ENCODE measurements at regions not wholly inside any gene's neighbourhood (a gene's known extent, or its start where the extent isn't known, plus 50 kb on each side); places are given as distances from the start of the nearest gene placed in this dataset.

- CTCF ChIA-PET: no interaction called here
- H3K9me3 Mint-ChIP-seq: peaks cover 14% of the 10 kb centered on the region
- H3K27me3 Mint-ChIP-seq (ENCODE audit: low read depth): no peaks in the 10 kb centered on the region
- DNase-seq (ENCODE audit: low spot score) (no peak), ATAC-seq (no peak)
- no peak overlapping the region for H3K4me3 Mint-ChIP-seq
- no peaks in the 10 kb centered on the region; the same call in 1 of the 2 replicates for H3K4me1 Mint-ChIP-seq
- POLR2A ChIA-PET: no interaction called here
- H3K36me3 Mint-ChIP-seq: 0 out of 2 replicates have a peak, but pooled peaks cover 2% of the 10 kb centered on the region
- H3K27ac Mint-ChIP-seq: no peak overlapping the region
- TF ChIP-seq USF2 (CRISPR knock-in tag; IDR thresholded peaks at IDR 0.05) (no peak), NR2C2 (CRISPR knock-in tag; IDR thresholded peaks at IDR 0.05) (no peak), ATF3 (CRISPR knock-in tag; conservative IDR thresholded peaks at IDR 0.05) (no peak), TP53 (CRISPR knock-in tag; IDR thresholded peaks at IDR 0.05) (no peak), CREM (CRISPR knock-in tag; IDR thresholded peaks at IDR 0.05) (no peak), FOXJ3 (CRISPR knock-in tag; IDR thresholded peaks at IDR 0.05; ENCODE audit: borderline replicate concordance) (no peak), ZNF317 (CRISPR knock-in tag; IDR thresholded peaks at IDR 0.05; ENCODE audit: borderline replicate concordance, low read depth) (no peak)
- TF ChIP-seq, protein P1, sequence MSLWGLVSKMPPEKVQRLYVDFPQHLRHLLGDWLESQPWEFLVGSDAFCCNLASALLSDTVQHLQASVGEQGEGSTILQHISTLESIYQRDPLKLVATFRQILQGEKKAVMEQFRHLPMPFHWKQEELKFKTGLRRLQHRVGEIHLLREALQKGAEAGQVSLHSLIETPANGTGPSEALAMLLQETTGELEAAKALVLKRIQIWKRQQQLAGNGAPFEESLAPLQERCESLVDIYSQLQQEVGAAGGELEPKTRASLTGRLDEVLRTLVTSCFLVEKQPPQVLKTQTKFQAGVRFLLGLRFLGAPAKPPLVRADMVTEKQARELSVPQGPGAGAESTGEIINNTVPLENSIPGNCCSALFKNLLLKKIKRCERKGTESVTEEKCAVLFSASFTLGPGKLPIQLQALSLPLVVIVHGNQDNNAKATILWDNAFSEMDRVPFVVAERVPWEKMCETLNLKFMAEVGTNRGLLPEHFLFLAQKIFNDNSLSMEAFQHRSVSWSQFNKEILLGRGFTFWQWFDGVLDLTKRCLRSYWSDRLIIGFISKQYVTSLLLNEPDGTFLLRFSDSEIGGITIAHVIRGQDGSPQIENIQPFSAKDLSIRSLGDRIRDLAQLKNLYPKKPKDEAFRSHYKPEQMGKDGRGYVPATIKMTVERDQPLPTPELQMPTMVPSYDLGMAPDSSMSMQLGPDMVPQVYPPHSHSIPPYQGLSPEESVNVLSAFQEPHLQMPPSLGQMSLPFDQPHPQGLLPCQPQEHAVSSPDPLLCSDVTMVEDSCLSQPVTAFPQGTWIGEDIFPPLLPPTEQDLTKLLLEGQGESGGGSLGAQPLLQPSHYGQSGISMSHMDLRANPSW (CRISPR knock-in tag; conservative IDR thresholded peaks at IDR 0.05; ENCODE audit: low read depth): no peak
- TF ChIP-seq, protein P2, sequence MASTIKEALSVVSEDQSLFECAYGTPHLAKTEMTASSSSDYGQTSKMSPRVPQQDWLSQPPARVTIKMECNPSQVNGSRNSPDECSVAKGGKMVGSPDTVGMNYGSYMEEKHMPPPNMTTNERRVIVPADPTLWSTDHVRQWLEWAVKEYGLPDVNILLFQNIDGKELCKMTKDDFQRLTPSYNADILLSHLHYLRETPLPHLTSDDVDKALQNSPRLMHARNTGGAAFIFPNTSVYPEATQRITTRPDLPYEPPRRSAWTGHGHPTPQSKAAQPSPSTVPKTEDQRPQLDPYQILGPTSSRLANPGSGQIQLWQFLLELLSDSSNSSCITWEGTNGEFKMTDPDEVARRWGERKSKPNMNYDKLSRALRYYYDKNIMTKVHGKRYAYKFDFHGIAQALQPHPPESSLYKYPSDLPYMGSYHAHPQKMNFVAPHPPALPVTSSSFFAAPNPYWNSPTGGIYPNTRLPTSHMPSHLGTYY (CRISPR knock-in tag; IDR thresholded peaks at IDR 0.05): no peak
Observed at GRCh38 chr1:238409932-238410331, 519.2 kb upstream of the ZP4 start.

DNA sequence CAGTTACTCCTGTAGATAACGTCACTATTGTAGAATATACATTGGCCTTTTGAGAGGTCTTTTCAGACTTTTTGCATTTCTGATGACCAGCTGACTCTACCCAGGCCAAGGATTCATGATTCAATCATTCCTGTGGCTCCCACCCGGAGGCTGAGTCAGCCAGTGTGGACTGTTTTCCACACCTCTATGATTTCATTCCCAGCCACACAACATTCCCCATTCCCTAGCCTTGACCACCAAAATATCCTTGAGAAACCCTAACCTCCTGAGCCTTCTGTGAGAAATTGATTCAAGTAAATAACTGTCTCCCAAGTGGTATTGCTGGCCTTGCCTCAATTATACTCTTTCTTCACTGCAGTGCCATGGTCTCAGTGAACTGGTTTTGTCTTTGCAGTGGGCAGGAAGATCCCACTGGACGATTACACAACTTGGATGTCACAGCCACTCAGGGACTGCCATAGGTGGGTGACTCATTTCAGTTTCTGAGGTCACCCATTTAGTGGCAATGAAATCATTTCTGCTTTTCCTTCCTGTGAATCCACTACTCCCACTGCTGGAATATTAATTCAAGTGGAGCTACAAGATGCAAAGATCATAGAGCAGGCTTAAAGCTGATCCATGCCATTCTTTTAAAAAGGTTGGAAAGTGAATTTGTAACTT is 518.6 kb upstream of the ZP4 start:
- ChIA-PET POLR2A (no interaction called here), CTCF (no interaction called here)
- no peak overlapping the region for H3K4me3 Mint-ChIP-seq
- no peaks in the 10 kb centered on the region for H3K27me3 Mint-ChIP-seq (ENCODE audit: low read depth)
- no peak overlapping the region for H3K27ac Mint-ChIP-seq
- ATAC-seq (no peak), DNase-seq (ENCODE audit: low spot score) (no peak)
- peaks cover 8% of the 10 kb centered on the region for H3K9me3 Mint-ChIP-seq
- 0 out of 2 replicates have a peak, but pooled peaks cover 2% of the 10 kb centered on the region for H3K36me3 Mint-ChIP-seq
- H3K4me1 Mint-ChIP-seq: peaks cover 6% of the 10 kb centered on the region
- no peak for TF ChIP-seq FOXJ3 (CRISPR knock-in tag; IDR thresholded peaks at IDR 0.05; ENCODE audit: borderline replicate concordance)
- no peak for TF ChIP-seq CDX4 (CRISPR knock-in tag; IDR thresholded peaks at IDR 0.05; ENCODE audit: borderline replicate concordance)
- TF ChIP-seq, protein P3, sequence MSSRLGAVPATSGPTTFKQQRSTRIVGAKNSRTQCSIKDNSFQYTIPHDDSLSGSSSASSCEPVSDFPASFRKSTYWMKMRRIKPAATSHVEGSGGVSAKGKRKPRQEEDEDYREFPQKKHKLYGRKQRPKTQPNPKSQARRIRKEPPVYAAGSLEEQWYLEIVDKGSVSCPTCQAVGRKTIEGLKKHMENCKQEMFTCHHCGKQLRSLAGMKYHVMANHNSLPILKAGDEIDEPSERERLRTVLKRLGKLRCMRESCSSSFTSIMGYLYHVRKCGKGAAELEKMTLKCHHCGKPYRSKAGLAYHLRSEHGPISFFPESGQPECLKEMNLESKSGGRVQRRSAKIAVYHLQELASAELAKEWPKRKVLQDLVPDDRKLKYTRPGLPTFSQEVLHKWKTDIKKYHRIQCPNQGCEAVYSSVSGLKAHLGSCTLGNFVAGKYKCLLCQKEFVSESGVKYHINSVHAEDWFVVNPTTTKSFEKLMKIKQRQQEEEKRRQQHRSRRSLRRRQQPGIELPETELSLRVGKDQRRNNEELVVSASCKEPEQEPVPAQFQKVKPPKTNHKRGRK (CRISPR knock-in tag; IDR thresholded peaks at IDR 0.05; ENCODE audit: borderline replicate concordance): no peak
- no peak for TF ChIP-seq EMX1 (CRISPR knock-in tag; IDR thresholded peaks at IDR 0.05)
- no peak for TF ChIP-seq GABPB1 (CRISPR knock-in tag; IDR thresholded peaks at IDR 0.05)
- TF ChIP-seq ELF4 (CRISPR knock-in tag; IDR thresholded peaks at IDR 0.05; ENCODE audit: low read depth): no peak
- TF ChIP-seq SMAD3 (CRISPR knock-in tag; IDR thresholded peaks at IDR 0.05; ENCODE audit: borderline replicate concordance): no peak
- TF ChIP-seq ZNF671 (CRISPR knock-in tag; IDR thresholded peaks at IDR 0.05): no peak
- TF ChIP-seq ZBTB21 (CRISPR knock-in tag; IDR thresholded peaks at IDR 0.05; ENCODE audit: borderline replicate concordance): no peak
- no peak for TF ChIP-seq NR1H2 (CRISPR knock-in tag; IDR thresholded peaks at IDR 0.05)
- no peak for TF ChIP-seq MXD4 (CRISPR knock-in tag; IDR thresholded peaks at IDR 0.05; ENCODE audit: borderline replicate concordance)
- no peak for TF ChIP-seq NR3C1 (CRISPR knock-in tag; conservative IDR thresholded peaks at IDR 0.05; ENCODE audit: low read depth)
- no peak for TF ChIP-seq RELA (CRISPR knock-in tag; IDR thresholded peaks at IDR 0.05; ENCODE audit: borderline replicate concordance)
- no peak for TF ChIP-seq PRRX2 (CRISPR knock-in tag; IDR thresholded peaks at IDR 0.05)
- TF ChIP-seq ZNF416 (CRISPR knock-in tag; IDR thresholded peaks at IDR 0.05): no peak
- TF ChIP-seq NFATC4 (CRISPR knock-in tag; IDR thresholded peaks at IDR 0.05): no peak
- TF ChIP-seq, protein P4, sequence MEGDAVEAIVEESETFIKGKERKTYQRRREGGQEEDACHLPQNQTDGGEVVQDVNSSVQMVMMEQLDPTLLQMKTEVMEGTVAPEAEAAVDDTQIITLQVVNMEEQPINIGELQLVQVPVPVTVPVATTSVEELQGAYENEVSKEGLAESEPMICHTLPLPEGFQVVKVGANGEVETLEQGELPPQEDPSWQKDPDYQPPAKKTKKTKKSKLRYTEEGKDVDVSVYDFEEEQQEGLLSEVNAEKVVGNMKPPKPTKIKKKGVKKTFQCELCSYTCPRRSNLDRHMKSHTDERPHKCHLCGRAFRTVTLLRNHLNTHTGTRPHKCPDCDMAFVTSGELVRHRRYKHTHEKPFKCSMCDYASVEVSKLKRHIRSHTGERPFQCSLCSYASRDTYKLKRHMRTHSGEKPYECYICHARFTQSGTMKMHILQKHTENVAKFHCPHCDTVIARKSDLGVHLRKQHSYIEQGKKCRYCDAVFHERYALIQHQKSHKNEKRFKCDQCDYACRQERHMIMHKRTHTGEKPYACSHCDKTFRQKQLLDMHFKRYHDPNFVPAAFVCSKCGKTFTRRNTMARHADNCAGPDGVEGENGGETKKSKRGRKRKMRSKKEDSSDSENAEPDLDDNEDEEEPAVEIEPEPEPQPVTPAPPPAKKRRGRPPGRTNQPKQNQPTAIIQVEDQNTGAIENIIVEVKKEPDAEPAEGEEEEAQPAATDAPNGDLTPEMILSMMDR (IDR thresholded peaks at IDR 0.05): no peak
